ENCODE measurements at regions not wholly inside any gene's neighbourhood (a gene's known extent, or its start where the extent isn't known, plus 50 kb on each side); places are given as distances from the start of the nearest gene placed in this dataset.

- Histone ChIP-seq H3K4me3 (ENCODE audit: control insufficient read depth in 2 of 3, extremely low read depth in 1 of 3, insufficient read depth in 2 of 3, low read depth in 1 of 3, low read length in 3 of 3) (no peak overlapping the region), H3K9me1 (ENCODE audit: control insufficient read depth, extremely low read depth, insufficient read depth, low read length) (no peaks in the 10 kb centered on the region), H3K27me3 (ENCODE audit: control insufficient read depth, extremely low read depth, insufficient read depth, low read length) (no peaks in the 10 kb centered on the region), H3K79me2 (ENCODE audit: control insufficient read depth, insufficient read depth, low read length) (no peaks in the 10 kb centered on the region), H3K27ac (ENCODE audit: control insufficient read depth, insufficient read depth, low read length) (no peak overlapping the region), H3K36me3 (ENCODE audit: control insufficient read depth in 2 of 2, extremely low read depth in 1 of 2, insufficient read depth in 2 of 2, low read length in 2 of 2) (no peaks in the 10 kb centered on the region), H3K4me1 (ENCODE audit: control insufficient read depth, extremely low read depth, insufficient read depth, low read length) (no peaks in the 10 kb centered on the region), H2AFZ (ENCODE audit: control insufficient read depth, low read length) (no peak overlapping the region), H3K4me2 (ENCODE audit: control insufficient read depth, extremely low read depth, insufficient read depth, low read depth, low read length) (no peak overlapping the region), H3K9me3 (ENCODE audit: control insufficient read depth, low read depth, low read length) (no peaks in the 10 kb centered on the region), H3K9ac (ENCODE audit: control insufficient read depth, extremely low read depth, insufficient read depth, low read length) (no peak overlapping the region), H4K20me1 (ENCODE audit: control insufficient read depth, extremely low read depth, insufficient read depth, low read length) (no peaks in the 10 kb centered on the region)
- FAIRE-seq (no peak), DNase-seq (ENCODE audit: low read depth, low spot score) (no peak)
- dilution Hi-C loops (cut with MboI; ENCODE audit: extremely low pct_ligation_motif_present, low sequenced_read_pairs) = no loop called here
- TF ChIP-seq CTCF (optimal IDR thresholded peaks at IDR 0.05 in 1 of 3, IDR thresholded peaks at IDR 0.05 in 1 of 3, conservative IDR thresholded peaks at IDR 0.05 in 1 of 3; ENCODE audit: extremely low read depth in 1 of 3, insufficient read depth in 2 of 3, low read length in 3 of 3) (no peak), EZH2 (IDR thresholded peaks at IDR 0.05; ENCODE audit: low read length) (no peak)
These were observed 1848.9 kb downstream of the EFNA5 start for GRCh38 chr5:105821800-105822199.

GRCh38 chr5:105817914-105818313 is 1852.8 kb downstream of the EFNA5 start:
- H2AFZ ChIP-seq (ENCODE audit: control insufficient read depth, low read length) = no peak overlapping the region
- no peak for FAIRE-seq

More at GRCh38 chr5:105817914-105818313, 1852.8 kb downstream of the EFNA5 start:
- Histone ChIP-seq H3K9me3 (ENCODE audit: control insufficient read depth, low read depth, low read length) (no peaks in the 10 kb centered on the region), H3K36me3 (ENCODE audit: control insufficient read depth in 2 of 2, extremely low read depth in 1 of 2, insufficient read depth in 2 of 2, low read length in 2 of 2) (no peaks in the 10 kb centered on the region), H3K27ac (ENCODE audit: control insufficient read depth, insufficient read depth, low read length) (no peak overlapping the region), H3K4me3 (ENCODE audit: control insufficient read depth in 2 of 3, extremely low read depth in 1 of 3, insufficient read depth in 2 of 3, low read depth in 1 of 3, low read length in 3 of 3) (no peak overlapping the region), H3K9ac (ENCODE audit: control insufficient read depth, extremely low read depth, insufficient read depth, low read length) (no peak overlapping the region), H3K27me3 (ENCODE audit: control insufficient read depth, extremely low read depth, insufficient read depth, low read length) (no peaks in the 10 kb centered on the region), H3K4me1 (ENCODE audit: control insufficient read depth, extremely low read depth, insufficient read depth, low read length) (no peaks in the 10 kb centered on the region), H3K4me2 (ENCODE audit: control insufficient read depth, extremely low read depth, insufficient read depth, low read depth, low read length) (no peak overlapping the region), H3K9me1 (ENCODE audit: control insufficient read depth, extremely low read depth, insufficient read depth, low read length) (no peaks in the 10 kb centered on the region), H3K79me2 (ENCODE audit: control insufficient read depth, insufficient read depth, low read length) (no peaks in the 10 kb centered on the region), H4K20me1 (ENCODE audit: control insufficient read depth, extremely low read depth, insufficient read depth, low read length) (no peaks in the 10 kb centered on the region)
- DNase-seq (ENCODE audit: low read depth, low spot score) = no peak
- no peak for TF ChIP-seq EZH2 (IDR thresholded peaks at IDR 0.05; ENCODE audit: low read length)
- TF ChIP-seq CTCF (optimal IDR thresholded peaks at IDR 0.05 in 1 of 3, IDR thresholded peaks at IDR 0.05 in 1 of 3, conservative IDR thresholded peaks at IDR 0.05 in 1 of 3; ENCODE audit: extremely low read depth in 1 of 3, insufficient read depth in 2 of 3, low read length in 3 of 3) = no peak
- dilution Hi-C loops (cut with MboI; ENCODE audit: extremely low pct_ligation_motif_present, low sequenced_read_pairs) = no loop called here
